Body of pancreas (tissue), 4 donors: ENCODE measurements at regions not wholly inside any gene's neighbourhood (a gene's known extent, or its start where the extent isn't known, plus 50 kb on each side); places are given as distances from the start of the nearest gene placed in this dataset.
A peak's percentile ranks its signal among the peaks of the same experiment; 100 is the strongest.

Source experiments
- ATAC-seq: fragments of 150-250 bp; one replicate; pipeline ENCODE4 v1.9.1; 2016
- DNase-seq, 4 donors: peaks; one replicate each; pipeline ENCODE4 v3.0.0-alpha.2; 2019
- H3K27ac ChIP-seq, 4 donors: fragments of 200-600 bp; sonication (generic); 1 replicate in 3 of 4; 2 replicates in 1 of 4; pipeline versions ENCODE4 v1.5.1 to v1.6.1; 2016 to 2019; ENCODE audit warnings: mild to moderate bottlenecking in 1 of 4, mixed read lengths in 1 of 4, moderate library complexity in 1 of 4
- H3K27me3 ChIP-seq, 2 donors: fragments of 200-600 bp; sonication (generic); one replicate each; pipeline ENCODE4 v1.6.0; 2016; ENCODE audit warnings: mild to moderate bottlenecking in 1 of 2
- H3K36me3 ChIP-seq, 2 donors: fragments of 200-600 bp; sonication (generic); replicated peaks in 1 of 2; 2 replicates each; pipeline ENCODE4 v1.5.1; 2016; ENCODE audit warnings: low read depth in 2 of 2; ENCODE audit not compliant: insufficient read depth in 1 of 2
- H3K4me1 ChIP-seq: fragments of 200-600 bp; sonication (generic); one replicate; pipeline ENCODE4 v1.6.0; 2016
- H3K4me3 ChIP-seq, 2 donors: fragments of 200-600 bp; sonication (generic); 1 replicate in 1 of 2; 2 replicates in 1 of 2; pipeline ENCODE4 v1.5.1; 2016 to 2019
- H3K9me3 ChIP-seq, 3 donors: fragments of 200-600 bp; sonication (generic); 1 replicate in 2 of 3; 2 replicates in 1 of 3; pipeline ENCODE4 v1.5.1; 2016
- CTCF ChIP-seq, 7 experiments: fragments of 450-650 bp in 4 of 7; fragments of 200-600 bp in 3 of 7; sonication (generic) in 3 of 7; IDR thresholded peaks; one replicate each; pipeline ENCODE4 v1.5.1; 2016 to 2019; ENCODE audit warnings: antibody characterized with exemption in 7 of 7
- POLR2A ChIP-seq, 3 donors: fragments of 450-650 bp; IDR thresholded peaks; one replicate each; pipeline ENCODE4 v1.6.1; 2016; ENCODE audit warnings: antibody characterized with exemption in 3 of 3, mild to moderate bottlenecking in 2 of 3
- WGBS, 2 donors: methylation state at CpG; one replicate each; pipeline ENCODE4 v1.1.5; 2017; 5-methylcytosine and 5-hydroxymethylcytosine counted together
- intact Hi-C: fragments of 100-400 bp; cut with DNase I; formaldehyde crosslinking; loops from one replicate; pipeline ENCODE4 v1.15.1; 2023

- Histone ChIP-seq H3K36me3 (no peaks in the 10 kb centered on the region), H3K27me3 (no peaks in the 10 kb centered on the region), H3K9me3 (no peaks in the 10 kb centered on the region), H3K4me1 (no peaks in the 10 kb centered on the region), H3K27ac (peak overlapping the region in 1 of 4 donors; percentile 5), H3K4me3 (no peak overlapping the region)
- 61 to 83% methylated on average over 2 of the region's 2 CpGs for WGBS, 2 donors
- TF ChIP-seq CTCF (IDR thresholded peaks at IDR 0.05) (no peak), POLR2A (IDR thresholded peaks at IDR 0.05) (peak in 1 of 3 donors; percentile 18)
- intact Hi-C loops = no loop called here
- no peak for DNase-seq
- no peak for ATAC-seq
Measured at GRCh38 chr2:144686518-144687215, 166.7 kb upstream of the ZEB2 start.

GRCh38 chr2:144683966-144684365 is 164.0 kb upstream of the ZEB2 start:
- no peak for ATAC-seq
- Histone ChIP-seq H3K27ac (no peak overlapping the region), H3K4me3 (no peak overlapping the region), H3K4me1 (no peaks in the 10 kb centered on the region), H3K9me3 (no peaks in the 10 kb centered on the region), H3K36me3 (no peaks in the 10 kb centered on the region), H3K27me3 (no peaks in the 10 kb centered on the region)
- intact Hi-C loops = no loop called here
- DNase-seq = no peak
- TF ChIP-seq POLR2A (IDR thresholded peaks at IDR 0.05) (no peak), CTCF (IDR thresholded peaks at IDR 0.05) (no peak)
- WGBS, 2 donors = 78 to 87% methylated on average over 3 of the region's 3 CpGs

GRCh38 chr2:144683107-144683753 is 163.3 kb upstream of the ZEB2 start:
- H3K36me3 ChIP-seq = no peaks in the 10 kb centered on the region
- H3K4me3 ChIP-seq = no peak overlapping the region
- no peaks in the 10 kb centered on the region for H3K9me3 ChIP-seq
- H3K27me3 ChIP-seq = no peaks in the 10 kb centered on the region
- no peak overlapping the region for H3K27ac ChIP-seq
- intact Hi-C loops = no loop called here
- TF ChIP-seq POLR2A (IDR thresholded peaks at IDR 0.05) = no peak
- H3K4me1 ChIP-seq = no peaks in the 10 kb centered on the region
- 66 to 71% methylated on average over 6 of the region's 6 CpGs for WGBS, 2 donors
- ATAC-seq (no peak), DNase-seq (no peak)

- TF ChIP-seq CTCF (IDR thresholded peaks at IDR 0.05) = no peak
- no peak for TF ChIP-seq POLR2A (IDR thresholded peaks at IDR 0.05)
- DNase-seq (no peak), ATAC-seq (no peak)
- H3K27ac ChIP-seq = no peak overlapping the region
- no peaks in the 10 kb centered on the region for H3K36me3 ChIP-seq
- H3K9me3 ChIP-seq = no peaks in the 10 kb centered on the region
- 71 to 75% methylated on average over 4 of the region's 4 CpGs for WGBS, 2 donors
- H3K4me3 ChIP-seq = no peak overlapping the region
- intact Hi-C loops = no loop called here
- H3K27me3 ChIP-seq = no peaks in the 10 kb centered on the region
- H3K4me1 ChIP-seq = no peaks in the 10 kb centered on the region
Measured at GRCh38 chr2:144682248-144682647, 162.3 kb upstream of the ZEB2 start.

- Histone ChIP-seq H3K36me3 (no peaks in the 10 kb centered on the region), H3K27me3 (no peaks in the 10 kb centered on the region), H3K27ac (no peak overlapping the region), H3K4me3 (no peak overlapping the region), H3K9me3 (no peaks in the 10 kb centered on the region), H3K4me1 (no peaks in the 10 kb centered on the region)
- DNase-seq (no peak), ATAC-seq (no peak)
- no peak for TF ChIP-seq CTCF (IDR thresholded peaks at IDR 0.05)
- no peak for TF ChIP-seq POLR2A (IDR thresholded peaks at IDR 0.05)
- intact Hi-C loops = no loop called here
Measured at GRCh38 chr2:144681389-144681788, 161.5 kb upstream of the ZEB2 start.
